CD4-positive, alpha-beta T cell (primary cell): ENCODE measurements at regions not wholly inside any gene's neighbourhood (a gene's known extent, or its start where the extent isn't known, plus 50 kb on each side); places are given as distances from the start of the nearest gene placed in this dataset.

Source experiments
- ATAC-seq: fragments of 200-7000 bp; cut with Tn5 transposase; one replicate; pipeline ENCODE4 v1.10.0; 2022; ENCODE audit warnings: mild to moderate bottlenecking; ENCODE audit not compliant: poor library complexity
- CTCF ChIA-PET: fragments of 350-600 bp; sonication (Branson Sonifier 250); formaldehyde crosslinking; loops from one replicate; lab custom pipeline; 2021; ENCODE audit warnings: antibody characterized with exemption, inconsistent platforms; lab: Charles Lee
- POLR2A ChIA-PET: fragments of 350-600 bp; sonication (Branson Sonifier 250); formaldehyde crosslinking; loops from one replicate; lab custom pipeline; 2021; ENCODE audit warnings: antibody characterized with exemption, inconsistent platforms; lab: Charles Lee
- DNase-seq, 14 experiments: peaks; one replicate each; pipeline ENCODE4 v3.0.0-alpha.2; 2013 to 2020; ENCODE audit warnings: mixed read lengths in 2 of 14
- H3K27ac ChIP-seq, 2 donors: one replicate each; pipeline versions ENCODE4 v1.5.1 to v1.7.0; 2013; ENCODE audit warnings: low read length in 2 of 2, low read depth in 1 of 2, mild to moderate bottlenecking in 1 of 2
- H3K27me3 ChIP-seq, 2 experiments: 1 replicate in 1 of 2; 2 replicates in 1 of 2; pipeline versions ENCODE4 v1.6.1 to v1.7.0; 2013; ENCODE audit warnings: low read length in 2 of 2, control low read depth in 1 of 2, mild to moderate bottlenecking in 1 of 2, moderate library complexity in 1 of 2; ENCODE audit not compliant: insufficient read depth in 2 of 2, control insufficient read depth in 1 of 2
- H3K36me3 ChIP-seq: one replicate; pipeline ENCODE4 v1.6.1; 2013; ENCODE audit warnings: low read length, control low read depth; ENCODE audit not compliant: insufficient read depth
- H3K4me1 ChIP-seq: one replicate; pipeline ENCODE4 v1.6.1; 2013; ENCODE audit warnings: low read length, control low read depth; ENCODE audit not compliant: insufficient read depth
- H3K4me3 ChIP-seq: one replicate; pipeline ENCODE4 v1.5.1; 2013; ENCODE audit warnings: mild to moderate bottlenecking, low read length, moderate library complexity
- H3K9me3 ChIP-seq, 2 experiments: 1 replicate in 1 of 2; 2 replicates in 1 of 2; pipeline versions ENCODE4 v1.6.1 to v1.7.0; 2013; ENCODE audit warnings: low read length in 2 of 2, mild to moderate bottlenecking in 2 of 2, control low read depth in 1 of 2, moderate library complexity in 1 of 2; ENCODE audit not compliant: control insufficient read depth in 1 of 2, insufficient read depth in 1 of 2
- H3K27ac Mint-ChIP-seq: one replicate; pipeline ENCODE4 v1.8.0; 2020; ENCODE audit warnings: mixed read lengths
- H3K27me3 Mint-ChIP-seq: one replicate; pipeline ENCODE4 v1.8.0; 2021; ENCODE audit warnings: mixed read lengths
- H3K36me3 Mint-ChIP-seq: one replicate; pipeline ENCODE4 v1.8.0; 2021; ENCODE audit warnings: low read depth, mixed read lengths
- H3K4me1 Mint-ChIP-seq: one replicate; pipeline ENCODE4 v1.8.0; 2021; ENCODE audit warnings: low read depth, mixed read lengths
- H3K4me3 Mint-ChIP-seq: one replicate; pipeline ENCODE4 v1.8.0; 2020; ENCODE audit warnings: mild to moderate bottlenecking, mixed read lengths
- H3K9me3 Mint-ChIP-seq: one replicate; pipeline ENCODE4 v1.8.0; 2020; ENCODE audit warnings: mixed read lengths
- intact Hi-C, 2 experiments: fragments of 100-400 bp; cut with DNase I in 1 of 2; cut with micrococcal nuclease in 1 of 2; formaldehyde crosslinking; loops; one replicate each; pipeline versions ENCODE4 v1.15.1 to v1.9.0; 2023 to 2025; cut with DNase I, micrococcal nuclease
- TF ChIP-seq, protein P1 (sequence below): fragments of 200-600 bp; IDR thresholded peaks from one replicate; pipeline ENCODE4 v1.8.0; 2022; ENCODE audit warnings: antibody characterized with exemption, mild to moderate bottlenecking

DNA sequence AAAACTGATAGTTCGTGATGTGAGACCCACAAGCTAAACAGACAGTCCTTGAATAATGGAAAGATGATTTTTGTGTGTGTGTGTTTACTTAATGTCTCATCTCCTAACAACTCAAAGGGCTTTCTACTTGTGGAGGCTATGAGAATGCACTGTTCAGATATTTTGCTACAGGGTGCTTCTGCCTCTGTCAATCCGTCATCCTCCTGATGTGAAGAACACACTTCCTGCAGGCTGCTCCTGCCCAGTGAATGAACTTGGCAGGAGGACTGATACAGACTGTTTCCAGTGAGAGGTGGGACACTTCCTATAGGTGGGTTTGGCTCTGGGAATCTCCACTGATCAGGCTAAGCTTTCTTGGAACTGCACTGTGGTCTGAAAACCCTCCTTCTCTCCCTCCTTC lies 168.4 kb upstream of the STARD13 start:
- TF ChIP-seq, protein P1, sequence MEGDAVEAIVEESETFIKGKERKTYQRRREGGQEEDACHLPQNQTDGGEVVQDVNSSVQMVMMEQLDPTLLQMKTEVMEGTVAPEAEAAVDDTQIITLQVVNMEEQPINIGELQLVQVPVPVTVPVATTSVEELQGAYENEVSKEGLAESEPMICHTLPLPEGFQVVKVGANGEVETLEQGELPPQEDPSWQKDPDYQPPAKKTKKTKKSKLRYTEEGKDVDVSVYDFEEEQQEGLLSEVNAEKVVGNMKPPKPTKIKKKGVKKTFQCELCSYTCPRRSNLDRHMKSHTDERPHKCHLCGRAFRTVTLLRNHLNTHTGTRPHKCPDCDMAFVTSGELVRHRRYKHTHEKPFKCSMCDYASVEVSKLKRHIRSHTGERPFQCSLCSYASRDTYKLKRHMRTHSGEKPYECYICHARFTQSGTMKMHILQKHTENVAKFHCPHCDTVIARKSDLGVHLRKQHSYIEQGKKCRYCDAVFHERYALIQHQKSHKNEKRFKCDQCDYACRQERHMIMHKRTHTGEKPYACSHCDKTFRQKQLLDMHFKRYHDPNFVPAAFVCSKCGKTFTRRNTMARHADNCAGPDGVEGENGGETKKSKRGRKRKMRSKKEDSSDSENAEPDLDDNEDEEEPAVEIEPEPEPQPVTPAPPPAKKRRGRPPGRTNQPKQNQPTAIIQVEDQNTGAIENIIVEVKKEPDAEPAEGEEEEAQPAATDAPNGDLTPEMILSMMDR = no peak
- ChIA-PET CTCF (no interaction called here), POLR2A (no interaction called here)
- no peak overlapping the region for H3K4me3 Mint-ChIP-seq
- H3K4me3 ChIP-seq = no peak overlapping the region
- no peaks in the 10 kb centered on the region for H3K4me1 ChIP-seq
- H3K27ac ChIP-seq = no peak overlapping the region
- H3K9me3 Mint-ChIP-seq = no peaks in the 10 kb centered on the region
- no peak overlapping the region for H3K27ac Mint-ChIP-seq
- DNase-seq = no peak
- no peaks in the 10 kb centered on the region for H3K36me3 Mint-ChIP-seq
- ATAC-seq = no peak
- no peaks in the 10 kb centered on the region for H3K36me3 ChIP-seq
- no peaks in the 10 kb centered on the region for H3K27me3 ChIP-seq
- no peaks in the 10 kb centered on the region for H3K9me3 ChIP-seq
- intact Hi-C loops = no loop called here
- no peaks in the 10 kb centered on the region for H3K4me1 Mint-ChIP-seq
- H3K27me3 Mint-ChIP-seq = no peaks in the 10 kb centered on the region

DNA sequence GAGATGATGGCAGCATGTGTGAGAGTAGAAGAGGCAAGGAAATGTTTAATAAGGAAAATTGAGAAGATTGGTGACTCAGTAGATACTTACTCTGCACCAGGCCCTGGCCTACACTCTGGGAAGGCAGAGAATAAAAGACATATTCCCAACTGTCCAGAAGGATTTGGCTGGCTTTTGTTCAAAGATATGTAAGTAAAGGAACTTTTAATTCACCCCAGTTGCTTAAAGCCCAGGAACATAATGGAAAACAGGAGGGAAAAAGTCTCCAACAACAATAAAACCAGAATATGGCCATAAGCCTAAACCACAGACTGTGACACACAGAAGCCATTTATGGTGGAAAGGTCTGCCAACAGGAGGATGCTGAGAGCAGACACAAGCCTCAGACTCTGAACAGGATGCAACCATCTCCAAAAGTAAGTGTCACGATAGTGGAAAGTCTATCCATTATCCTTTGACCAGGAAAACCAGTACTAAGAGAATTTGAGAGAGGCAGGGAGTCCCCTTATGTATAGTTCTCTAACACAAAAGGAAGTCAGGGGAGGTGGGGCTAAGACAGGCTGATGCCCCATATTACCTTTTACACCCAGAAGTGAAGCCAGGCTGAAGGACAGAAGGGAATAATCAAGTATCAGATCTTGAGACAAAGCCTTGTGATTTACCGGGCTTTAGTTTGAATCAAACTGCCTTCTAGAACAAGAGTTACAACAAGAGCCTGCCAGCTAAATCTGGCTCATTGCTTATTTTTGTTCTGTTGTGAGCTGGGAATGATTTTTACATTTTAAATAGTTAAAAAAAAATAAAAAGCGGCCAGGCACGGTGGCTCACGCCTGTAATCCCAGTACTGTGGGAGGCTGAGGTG lies 169.5 kb upstream of the STARD13 start:
- TF ChIP-seq, protein P1 = no peak
- no peaks in the 10 kb centered on the region for H3K4me1 Mint-ChIP-seq
- no peak for DNase-seq
- no peak overlapping the region for H3K27ac ChIP-seq
- H3K27me3 Mint-ChIP-seq = no peaks in the 10 kb centered on the region
- H3K27me3 ChIP-seq = no peaks in the 10 kb centered on the region
- ATAC-seq = no peak
- H3K36me3 Mint-ChIP-seq = no peaks in the 10 kb centered on the region
- H3K9me3 ChIP-seq = peaks cover 0 to 3% of the 10 kb centered on the region in 2 experiments
- H3K27ac Mint-ChIP-seq = no peak overlapping the region
- ChIA-PET POLR2A (no interaction called here), CTCF (no interaction called here)
- H3K36me3 ChIP-seq = no peaks in the 10 kb centered on the region
- no peak overlapping the region for H3K4me3 ChIP-seq
- intact Hi-C loops = no loop called here
- H3K4me1 ChIP-seq = no peaks in the 10 kb centered on the region
- H3K9me3 Mint-ChIP-seq = no peaks in the 10 kb centered on the region
- H3K4me3 Mint-ChIP-seq = no peak overlapping the region

DNA sequence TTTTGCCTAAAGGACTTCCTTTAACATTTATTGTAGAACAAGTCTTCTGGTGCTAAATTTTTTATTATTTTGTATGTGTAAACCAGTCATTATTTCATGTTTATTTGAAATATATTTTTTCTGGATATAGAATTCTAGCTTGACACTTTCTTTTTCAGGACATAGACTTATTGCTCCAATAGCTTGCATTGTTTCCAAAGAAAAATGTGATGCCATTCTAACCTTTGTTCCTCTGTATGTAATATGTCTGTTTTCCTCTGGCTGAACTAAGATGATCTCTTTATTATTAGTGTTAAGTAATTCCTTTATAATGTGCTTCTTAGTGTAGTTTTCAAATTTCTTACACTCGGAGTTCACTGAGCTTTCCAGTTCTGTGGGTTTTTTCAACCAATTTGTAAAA lies 174.1 kb upstream of the STARD13 start:
- no peak overlapping the region for H3K27ac ChIP-seq
- peaks cover 0 to 5% of the 10 kb centered on the region in 2 experiments for H3K9me3 ChIP-seq
- no peaks in the 10 kb centered on the region for H3K27me3 ChIP-seq
- Mint-ChIP-seq H3K27me3 (no peaks in the 10 kb centered on the region), H3K27ac (no peak overlapping the region), H3K36me3 (no peaks in the 10 kb centered on the region), H3K4me1 (no peaks in the 10 kb centered on the region), H3K4me3 (no peak overlapping the region), H3K9me3 (no peaks in the 10 kb centered on the region)
- H3K4me1 ChIP-seq = no peaks in the 10 kb centered on the region
- ATAC-seq = no peak
- ChIA-PET POLR2A (no interaction called here), CTCF (no interaction called here)
- no peak for DNase-seq
- intact Hi-C loops = no loop called here
- H3K4me3 ChIP-seq = no peak overlapping the region
- TF ChIP-seq, protein P1 = no peak
- no peaks in the 10 kb centered on the region for H3K36me3 ChIP-seq
